ENCODE measurements at regions not wholly inside any gene's neighbourhood (a gene's known extent, or its start where the extent isn't known, plus 50 kb on each side); places are given as distances from the start of the nearest gene placed in this dataset.

GRCh38 chr12:92639017-92639416, 63.8 kb upstream of the PLEKHG7 start:
- Histone ChIP-seq H3K4me3 (no peak overlapping the region), H3K27me3 (ENCODE audit: low read depth) (no peaks in the 10 kb centered on the region), H3K9me3 (no peaks in the 10 kb centered on the region), H3K36me3 (no peaks in the 10 kb centered on the region), H3K4me1 (no peaks in the 10 kb centered on the region), H3K27ac (no peak overlapping the region)
- ATAC-seq (no peak), DNase-seq (no peak)
- TF ChIP-seq CTCF (IDR thresholded peaks at IDR 0.05) = no peak
- intact Hi-C loops (cut with DNase I) = no loop called here

GRCh38 chr12:92634730-92635129, 68.1 kb upstream of the PLEKHG7 start:
- no peaks in the 10 kb centered on the region for H3K9me3 ChIP-seq
- no peak overlapping the region for H3K27ac ChIP-seq
- H3K4me1 ChIP-seq = peaks cover 2% of the 10 kb centered on the region
- no peaks in the 10 kb centered on the region for H3K36me3 ChIP-seq
- TF ChIP-seq CTCF (IDR thresholded peaks at IDR 0.05) = no peak
- intact Hi-C loops (cut with DNase I) = no loop called here
- ATAC-seq (no peak), DNase-seq (no peak)
- no peaks in the 10 kb centered on the region for H3K27me3 ChIP-seq (ENCODE audit: low read depth)
- H3K4me3 ChIP-seq = no peak overlapping the region

GRCh38 chr12:92634202-92634601, 68.6 kb upstream of the PLEKHG7 start:
- no peak for ATAC-seq
- intact Hi-C loops (cut with DNase I) = no loop called here
- H3K27me3 ChIP-seq (ENCODE audit: low read depth) = no peaks in the 10 kb centered on the region
- no peak for TF ChIP-seq CTCF (IDR thresholded peaks at IDR 0.05)
- no peak for DNase-seq
- no peaks in the 10 kb centered on the region for H3K9me3 ChIP-seq
- H3K4me1 ChIP-seq = peaks cover 5% of the 10 kb centered on the region
- H3K27ac ChIP-seq = no peak overlapping the region
- no peak overlapping the region for H3K4me3 ChIP-seq
- no peaks in the 10 kb centered on the region for H3K36me3 ChIP-seq

GRCh38 chr12:92630968-92631367, 71.8 kb upstream of the PLEKHG7 start:
- Histone ChIP-seq H3K4me3 (no peak overlapping the region), H3K36me3 (no peaks in the 10 kb centered on the region), H3K9me3 (no peaks in the 10 kb centered on the region), H3K27ac (no peak overlapping the region), H3K4me1 (peaks cover 5% of the 10 kb centered on the region), H3K27me3 (ENCODE audit: low read depth) (no peaks in the 10 kb centered on the region)
- intact Hi-C loops (cut with DNase I) = no loop called here
- no peak for TF ChIP-seq CTCF (IDR thresholded peaks at IDR 0.05)
- ATAC-seq (no peak), DNase-seq (no peak)

GRCh38 chr12:92629349-92630065, 73.3 kb upstream of the PLEKHG7 start:
- no peak overlapping the region for H3K27ac ChIP-seq
- no peaks in the 10 kb centered on the region for H3K9me3 ChIP-seq
- H3K4me1 ChIP-seq = peaks cover 5% of the 10 kb centered on the region
- H3K4me3 ChIP-seq = no peak overlapping the region
- H3K36me3 ChIP-seq = no peaks in the 10 kb centered on the region
- H3K27me3 ChIP-seq (ENCODE audit: low read depth) = no peaks in the 10 kb centered on the region
- intact Hi-C loops (cut with DNase I) = no loop called here
- TF ChIP-seq CTCF (IDR thresholded peaks at IDR 0.05) = no peak
- no peak for DNase-seq
- ATAC-seq = no peak

Data from lower lobe of right lung (tissue), 2 donors.